ENCODE measurements at regions not wholly inside any gene's neighbourhood (a gene's known extent, or its start where the extent isn't known, plus 50 kb on each side); places are given as distances from the start of the nearest gene placed in this dataset.
"Not testable (repeated sequence)": the region's sequence is repeated elsewhere in the genome, so short reads cannot be mapped to it uniquely, and the experiment has no call there.

DNA sequence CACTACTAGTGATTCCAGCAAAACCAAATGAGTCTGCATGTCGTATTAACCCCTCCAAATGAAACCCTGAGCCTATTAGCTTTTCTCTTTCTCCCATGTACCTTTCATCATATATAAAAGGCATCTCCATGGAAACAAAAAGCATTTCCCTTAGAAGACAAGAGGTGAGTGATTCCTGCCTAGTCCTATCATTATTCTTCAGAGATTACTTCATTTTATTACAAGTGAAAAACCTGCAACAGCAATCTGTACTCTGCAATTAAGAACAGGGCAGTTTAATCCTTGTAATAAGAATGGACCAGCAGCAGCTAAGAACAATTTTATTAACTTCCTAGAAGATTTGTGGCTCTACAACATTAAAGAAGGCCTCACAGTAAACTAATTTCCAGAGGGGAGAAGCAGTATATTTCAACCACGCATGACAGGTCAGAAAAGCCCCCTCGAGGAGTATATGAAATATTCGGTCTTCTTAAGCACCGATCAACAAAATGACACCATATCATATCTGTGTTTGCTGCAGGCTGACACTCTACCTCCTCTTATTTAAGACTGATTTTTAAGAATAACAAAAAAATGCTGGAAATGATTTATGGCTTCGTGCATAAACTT lies 132.3 kb upstream of the TFPI start:
- DNase-seq: no peak

DNA sequence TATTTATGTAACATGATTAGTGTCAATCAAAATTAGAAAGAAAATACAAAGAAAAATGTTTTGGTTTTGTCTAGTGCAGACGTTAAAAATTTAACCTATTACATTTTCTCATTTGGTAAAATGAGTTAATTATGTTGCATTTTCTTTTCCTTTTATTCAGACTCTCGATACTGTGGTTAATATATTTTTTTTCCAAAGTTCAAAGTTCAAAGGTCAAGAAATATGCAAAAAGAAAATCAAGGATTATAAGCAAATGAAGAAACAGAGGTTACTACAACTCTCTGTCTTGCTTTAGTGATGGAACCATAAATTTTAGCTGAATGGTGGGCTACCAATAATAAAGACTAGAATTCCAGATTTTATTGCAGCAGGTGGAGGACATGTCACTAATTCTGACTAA lies 133.3 kb upstream of the TFPI start:
- DNase-seq: no peak

DNA sequence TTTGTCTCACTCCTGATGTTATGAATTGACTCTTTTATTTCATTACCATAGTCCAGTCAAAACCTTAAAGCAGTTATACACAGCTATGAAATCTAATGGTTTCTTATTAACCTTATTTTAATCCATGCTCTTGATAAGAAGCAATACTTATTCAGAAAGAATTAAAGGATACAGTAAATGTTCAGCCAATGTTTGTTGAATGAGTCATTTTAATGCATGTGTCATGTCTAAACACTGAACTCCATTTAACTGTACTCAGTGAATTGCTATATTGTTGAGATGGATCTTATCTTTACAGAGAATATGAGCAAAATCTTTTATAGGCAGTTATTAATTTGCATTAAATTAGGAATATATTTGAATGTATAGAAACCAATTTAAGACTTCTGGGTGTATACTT lies 135.1 kb upstream of the TFPI start:
- peak; percentile 39 for DNase-seq

DNA sequence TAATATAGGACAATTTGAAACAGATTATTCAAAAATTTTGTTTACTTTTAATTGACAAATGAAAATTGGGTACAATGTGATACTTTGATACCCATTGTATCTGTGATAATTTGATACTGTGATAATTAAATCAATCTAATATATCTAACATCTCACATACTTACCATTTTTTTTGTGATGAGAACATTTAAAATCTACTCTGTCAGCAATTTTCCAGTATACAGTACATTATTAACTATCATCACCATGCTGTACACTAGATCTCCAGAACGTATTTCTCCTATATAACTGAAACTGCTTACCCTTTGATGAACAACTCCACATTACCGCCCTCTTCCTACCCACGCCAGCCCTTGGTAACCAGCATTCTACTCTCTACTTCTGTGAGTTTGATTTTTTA lies 139.7 kb upstream of the TFPI start:
- no peak for DNase-seq

DNA sequence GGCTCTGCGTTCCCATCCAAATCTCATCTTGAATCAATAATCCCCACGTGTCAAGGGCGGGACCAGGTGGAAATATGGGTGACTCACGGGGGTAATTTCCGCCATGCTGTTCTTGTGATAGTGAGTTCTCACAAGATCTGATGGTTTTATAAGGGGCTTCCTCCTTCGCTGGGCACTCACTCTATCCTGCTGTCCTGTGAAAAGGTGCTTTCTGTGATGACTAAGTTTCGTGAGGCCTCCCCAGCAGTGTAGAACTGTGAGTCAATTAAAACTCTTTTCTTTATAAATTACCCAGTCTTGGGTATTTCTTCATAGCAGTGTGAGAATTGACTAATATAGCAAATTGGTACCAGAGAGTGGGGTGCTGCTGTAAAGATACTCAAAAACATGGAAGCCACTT lies 142.4 kb upstream of the TFPI start:
- not testable (repeated sequence) for DNase-seq

DNA sequence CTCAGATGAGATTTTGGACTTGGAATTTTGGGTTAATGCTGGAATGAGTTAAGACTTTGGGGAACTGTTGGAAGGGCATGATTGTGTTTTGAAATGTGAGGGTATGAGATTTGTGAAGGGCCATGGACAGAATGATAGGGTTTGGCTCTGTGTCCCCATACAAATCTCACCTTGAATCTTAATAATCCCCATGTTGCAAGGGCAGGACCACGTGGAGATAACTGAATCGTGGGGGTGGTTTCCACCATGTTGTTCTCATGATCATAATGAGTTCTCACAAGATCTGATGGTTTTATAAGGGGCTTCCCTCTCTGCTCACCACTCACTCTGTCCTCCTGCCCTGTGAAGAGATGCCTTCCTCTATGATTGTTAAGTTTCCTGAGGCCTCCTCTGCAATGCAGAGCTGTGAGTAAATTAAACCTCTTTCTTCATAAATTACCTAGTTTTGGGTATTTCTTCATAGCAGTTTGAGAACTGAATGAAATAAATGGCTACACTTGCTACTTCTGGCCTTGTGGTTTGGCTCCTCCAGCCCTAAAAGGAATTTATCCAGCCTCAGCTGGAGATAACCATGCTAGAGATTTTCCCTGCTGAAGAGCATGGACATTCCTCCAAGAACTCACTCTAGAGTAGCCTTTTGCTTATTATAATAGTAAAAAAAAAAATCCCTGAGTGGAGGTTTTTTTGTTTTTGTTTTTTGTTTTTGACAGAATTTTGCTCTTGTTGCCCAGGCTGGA lies 144.3 kb upstream of the TFPI start:
- no peak for DNase-seq

DNA sequence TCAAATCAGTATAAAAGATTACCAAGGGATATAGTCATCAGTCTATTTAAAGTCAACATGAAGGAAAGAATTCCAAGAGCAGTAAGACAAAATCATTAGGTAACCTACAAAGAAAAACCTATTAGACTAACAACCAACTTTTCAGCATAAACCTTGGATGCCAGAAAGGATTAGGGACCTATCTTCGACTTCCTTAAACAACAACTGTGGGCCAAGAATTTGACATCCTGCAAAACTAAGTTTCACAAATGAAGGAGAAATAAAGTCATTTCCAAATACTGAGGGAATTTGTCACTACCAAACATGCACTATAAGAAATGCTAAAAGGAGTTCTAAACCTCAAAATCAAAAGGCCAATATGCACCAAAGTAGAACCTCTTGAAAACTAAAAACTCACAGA lies 147.9 kb upstream of the TFPI start:
- no peak for DNase-seq

DNA sequence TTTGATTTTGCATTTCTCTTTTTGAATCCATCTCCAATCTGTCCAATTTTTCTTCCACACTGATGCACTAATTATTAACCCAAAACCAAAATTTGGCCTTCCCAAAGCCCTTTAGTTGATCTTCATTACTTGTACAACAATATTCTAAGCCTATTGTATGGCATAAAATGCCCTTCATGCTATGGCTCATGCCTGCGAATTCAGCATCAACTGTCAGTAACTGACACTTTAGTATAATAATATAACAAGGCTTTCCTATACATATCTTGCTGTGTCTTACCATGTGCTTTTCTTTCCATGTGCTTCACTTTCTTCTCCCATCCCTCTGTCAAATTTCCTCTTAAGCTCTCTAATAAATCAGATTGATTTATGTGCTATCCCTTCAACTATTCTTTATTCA lies 154.0 kb upstream of the TFPI start:
- no peak for DNase-seq

DNA sequence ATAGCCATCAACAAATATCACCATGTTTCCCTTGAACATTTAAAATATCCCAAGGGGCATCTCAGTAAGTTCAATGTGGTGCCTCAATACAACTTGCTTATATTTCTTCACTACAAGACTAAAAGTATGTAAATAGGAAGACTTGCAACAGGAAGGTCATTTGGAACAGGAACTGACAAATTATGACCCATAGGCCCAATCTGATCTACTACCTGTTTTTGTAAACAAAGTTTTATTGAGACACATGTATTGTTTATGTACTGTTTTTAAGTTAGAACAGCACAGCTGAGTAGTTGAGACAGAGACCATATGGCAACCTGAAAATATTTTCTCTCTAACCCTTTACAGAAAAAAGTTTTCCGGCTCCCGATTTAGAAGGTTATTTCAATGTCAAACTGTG lies 154.8 kb upstream of the TFPI start:
- peak; percentile 6 for DNase-seq

DNA sequence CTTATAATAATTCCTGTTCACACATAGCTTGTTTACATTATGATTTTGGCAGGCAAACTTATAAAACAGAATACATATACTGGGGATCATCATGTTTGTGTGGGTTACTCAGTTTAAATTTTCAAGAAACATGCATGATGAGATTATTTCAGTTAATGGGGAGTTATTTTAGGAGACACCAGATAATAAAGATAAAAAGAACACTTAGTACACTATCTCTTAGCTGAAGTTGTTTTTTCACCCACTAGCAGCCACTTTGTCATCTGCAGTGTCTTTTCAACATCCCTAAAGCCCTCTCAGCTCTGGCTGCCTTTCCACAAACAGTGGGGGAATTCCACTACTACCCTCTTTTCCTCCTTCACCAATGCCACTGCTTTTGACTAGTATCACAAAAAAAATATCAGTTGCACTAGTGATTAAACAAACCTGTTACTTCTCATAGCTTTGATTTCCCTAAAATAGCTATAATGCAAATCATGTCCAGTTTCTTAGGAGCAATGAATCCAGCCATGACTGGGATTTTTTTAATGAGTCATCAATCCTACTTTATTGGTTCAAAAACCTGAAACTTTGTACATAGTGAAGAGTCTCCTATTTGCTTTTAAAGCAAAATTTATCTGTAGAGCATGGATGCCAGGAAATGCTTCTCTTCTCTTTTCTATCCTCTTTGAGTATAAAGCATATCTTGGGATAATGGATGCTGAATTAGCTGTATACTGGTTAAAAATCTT lies 156.7 kb upstream of the TFPI start:
- DNase-seq: no peak

DNA sequence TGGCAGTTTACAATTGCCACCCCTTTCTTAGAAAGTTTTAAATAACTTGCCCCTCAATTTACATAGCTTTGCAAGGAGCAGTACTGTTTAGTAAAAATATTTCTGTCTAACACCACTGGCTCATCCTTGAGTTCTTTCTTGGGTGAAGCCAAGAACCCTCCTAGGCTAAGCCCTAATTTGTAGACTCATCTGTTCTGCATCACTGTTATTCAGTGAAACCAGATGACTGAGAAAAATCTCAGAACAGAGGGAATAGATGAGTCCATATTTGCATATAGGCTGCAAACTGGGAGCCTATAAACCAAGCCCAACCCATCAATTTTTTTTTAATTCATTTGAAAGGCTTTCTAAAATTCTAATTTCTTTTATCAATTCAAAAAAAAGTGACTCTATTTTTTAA lies 161.4 kb upstream of the TFPI start:
- DNase-seq: no peak

DNA sequence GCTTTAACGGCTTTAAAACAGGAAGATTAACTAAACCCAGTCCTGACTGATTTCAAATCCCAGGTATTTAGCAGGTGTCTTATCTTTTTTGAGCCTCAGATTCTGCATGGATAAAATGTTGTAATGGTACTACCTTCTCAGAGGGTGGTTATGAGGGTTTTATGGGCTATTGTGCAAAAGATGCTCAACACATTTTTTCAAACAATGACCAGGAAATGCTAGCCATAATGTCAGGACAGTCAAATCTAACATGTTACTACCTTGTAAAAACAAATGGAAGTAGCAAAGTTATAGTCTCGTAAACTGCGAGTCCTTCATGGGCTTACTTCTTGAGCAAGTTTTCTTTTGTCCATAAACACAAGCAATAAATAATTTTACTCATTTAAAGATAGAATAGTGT lies 162.1 kb upstream of the TFPI start:
- DNase-seq: peak; percentile 2

DNA sequence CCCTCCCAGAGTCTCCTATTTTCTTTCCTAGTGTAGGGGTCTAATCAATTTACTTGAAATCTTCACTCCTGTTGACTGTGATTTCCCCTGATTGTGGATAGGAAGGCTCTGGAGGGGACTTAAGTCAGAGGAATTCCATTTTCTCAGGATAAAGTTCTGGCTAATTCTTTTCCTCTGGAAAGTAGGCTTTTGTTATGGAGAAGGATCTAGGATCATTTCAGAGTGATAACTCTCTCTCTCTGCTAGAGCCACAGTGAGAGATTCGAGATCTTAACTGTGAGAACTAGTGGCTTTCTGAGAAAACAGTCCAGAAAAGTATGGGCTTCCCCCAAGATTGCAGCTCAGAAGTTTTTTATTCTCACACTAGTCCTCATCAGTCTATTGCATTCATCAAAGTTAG lies 163.9 kb upstream of the TFPI start:
- no peak for DNase-seq

DNA sequence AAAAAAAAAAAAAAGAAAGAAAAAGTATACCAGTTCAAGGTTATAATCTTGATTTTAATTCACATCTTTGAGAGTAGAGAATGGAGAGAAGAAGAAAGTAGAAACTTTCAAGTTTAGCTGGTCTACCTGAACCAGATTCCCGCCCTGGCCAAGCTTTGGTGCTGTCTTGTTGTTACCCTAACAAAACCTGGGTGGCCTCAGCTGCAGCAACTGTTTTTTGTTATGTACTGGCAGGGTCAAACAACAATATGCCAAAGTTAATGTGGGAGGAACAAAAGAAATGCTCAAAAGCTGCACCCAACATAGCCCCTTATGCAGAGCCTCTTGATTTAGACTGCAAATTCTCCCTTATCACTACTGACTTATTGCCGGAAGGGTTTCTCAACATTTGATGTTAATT lies 165.3 kb upstream of the TFPI start:
- no peak for DNase-seq

DNA sequence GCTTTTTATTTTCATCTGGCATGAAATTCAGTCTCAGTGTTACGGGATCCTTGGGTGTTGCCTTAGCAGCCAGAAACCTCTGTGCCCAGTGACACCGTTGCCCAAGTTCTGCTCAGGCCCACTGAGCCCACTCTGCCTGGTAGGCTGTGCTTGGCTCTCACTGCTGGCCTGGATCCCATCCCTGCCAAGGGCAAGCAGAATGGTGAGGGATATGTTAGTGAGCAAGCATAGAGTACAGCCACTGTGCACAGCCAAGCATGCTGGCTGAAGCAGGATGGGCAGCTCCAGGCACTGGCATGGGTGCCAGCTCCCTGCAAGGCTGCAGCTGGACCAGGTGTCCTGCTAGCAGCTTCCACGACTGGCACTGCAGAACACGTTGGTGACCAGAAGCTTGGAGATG lies 194.7 kb upstream of the TFPI start:
- DNase-seq: no peak

DNA sequence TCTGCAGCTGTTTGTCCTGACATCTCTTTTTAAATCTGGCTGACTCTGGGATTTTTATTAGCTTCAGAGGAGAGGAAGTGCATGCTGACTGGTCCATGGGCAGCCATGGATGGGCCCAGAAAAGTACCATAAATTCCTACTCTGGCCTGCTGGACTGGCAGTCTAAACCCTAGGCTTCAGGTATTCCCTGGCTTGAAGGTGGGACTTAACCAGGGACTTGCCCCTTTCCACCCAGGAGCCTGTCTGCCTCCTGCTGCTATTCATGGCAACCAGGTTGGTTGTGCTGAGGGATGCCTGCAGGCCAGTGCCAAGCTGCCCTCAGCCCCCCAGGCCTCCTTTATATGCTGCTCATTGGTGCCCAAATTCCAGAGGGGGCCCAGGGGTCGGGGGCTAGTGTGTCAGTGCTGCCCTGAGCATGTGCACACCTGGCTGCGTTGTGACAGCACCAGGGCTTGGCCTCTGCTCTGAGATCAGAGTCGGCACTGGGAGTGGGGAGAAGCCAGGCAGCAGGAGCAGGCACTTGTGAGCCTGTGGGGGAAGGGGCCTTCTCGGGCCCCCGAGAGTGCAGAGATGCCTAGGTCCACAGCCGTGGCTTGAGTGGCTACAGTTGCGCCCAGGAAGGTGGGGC lies 195.7 kb upstream of the TFPI start:
- no peak for DNase-seq

DNA sequence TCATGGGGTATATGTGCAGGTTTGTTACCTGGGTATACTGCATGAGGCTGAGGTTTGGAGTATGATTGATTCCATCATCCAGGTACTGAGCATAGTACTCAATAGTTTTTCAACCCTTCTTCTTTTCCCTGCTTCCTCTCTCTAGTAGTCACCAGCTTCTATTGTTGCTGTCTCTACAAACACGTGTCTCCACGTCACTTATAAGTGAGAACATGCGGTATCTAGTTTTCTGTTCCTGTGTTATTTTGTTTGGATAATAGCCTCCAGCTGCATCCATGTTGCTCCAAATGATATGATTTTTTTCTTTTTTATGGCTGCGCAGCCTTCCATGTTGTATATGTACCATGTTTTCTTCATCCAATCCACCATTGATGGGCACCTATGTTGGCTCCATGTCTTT lies 214.8 kb upstream of the TFPI start:
- DNase-seq: no peak

DNA sequence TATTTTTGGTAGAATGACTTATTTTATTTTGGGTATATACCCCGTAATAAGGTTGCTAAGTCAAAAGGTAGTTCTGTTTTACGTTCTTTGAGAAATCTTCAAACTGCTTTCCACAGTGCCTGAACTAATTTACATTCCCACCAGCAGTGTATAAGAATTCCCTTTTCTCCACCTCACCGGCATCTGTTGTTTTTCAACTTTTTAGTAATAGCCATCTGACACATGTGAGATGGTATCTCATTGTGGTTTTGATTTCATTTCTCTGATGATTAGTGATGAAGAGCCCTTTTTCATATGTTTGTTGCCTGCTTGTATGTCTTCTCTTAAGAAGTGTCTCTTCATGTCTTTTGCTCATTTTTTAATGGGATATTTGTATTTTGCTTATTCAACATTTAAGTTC lies 215.2 kb upstream of the TFPI start:
- no peak for DNase-seq

DNA sequence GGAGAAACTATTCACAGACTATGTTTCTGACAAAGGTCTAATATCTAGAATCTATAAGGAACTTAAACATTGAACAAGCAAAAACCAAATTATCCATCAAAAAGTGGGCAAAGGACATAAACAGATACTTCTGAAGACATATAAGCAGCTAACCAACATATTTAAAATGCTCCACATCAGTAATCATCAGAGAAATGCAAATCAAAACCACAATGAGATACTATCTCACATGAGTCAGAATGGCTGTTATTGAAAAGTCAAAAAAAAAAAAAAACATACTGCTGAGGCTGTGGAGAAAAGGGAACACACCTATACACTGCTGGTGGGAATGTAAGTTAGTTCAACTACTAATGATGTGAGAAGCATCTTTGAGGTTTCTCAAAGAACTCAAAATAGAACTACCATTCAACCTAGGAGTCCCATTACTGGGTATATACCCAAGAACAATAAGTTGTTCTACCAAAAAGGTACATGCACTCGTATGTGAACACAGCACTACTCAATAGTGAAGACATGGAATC lies 220.4 kb upstream of the TFPI start:
- no peak for DNase-seq

DNA sequence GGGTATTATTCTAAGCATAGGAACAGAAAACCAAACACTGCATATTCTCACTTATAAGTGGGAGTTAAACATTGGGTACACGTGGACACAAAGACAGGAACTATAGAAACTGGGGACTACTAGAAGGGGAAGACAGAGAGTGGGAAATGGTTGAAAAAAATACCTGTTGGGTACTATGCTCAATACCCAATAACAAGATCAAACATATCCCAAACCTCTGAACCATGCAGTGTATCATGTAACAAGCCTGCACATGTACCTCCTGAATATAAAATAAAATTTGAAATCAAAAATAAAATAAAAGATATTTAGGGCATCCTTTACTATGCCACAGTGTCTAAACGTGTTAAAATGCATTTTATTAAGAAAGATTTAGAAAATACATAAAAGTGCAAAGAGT lies 221.0 kb upstream of the TFPI start:
- DNase-seq: no peak

DNA sequence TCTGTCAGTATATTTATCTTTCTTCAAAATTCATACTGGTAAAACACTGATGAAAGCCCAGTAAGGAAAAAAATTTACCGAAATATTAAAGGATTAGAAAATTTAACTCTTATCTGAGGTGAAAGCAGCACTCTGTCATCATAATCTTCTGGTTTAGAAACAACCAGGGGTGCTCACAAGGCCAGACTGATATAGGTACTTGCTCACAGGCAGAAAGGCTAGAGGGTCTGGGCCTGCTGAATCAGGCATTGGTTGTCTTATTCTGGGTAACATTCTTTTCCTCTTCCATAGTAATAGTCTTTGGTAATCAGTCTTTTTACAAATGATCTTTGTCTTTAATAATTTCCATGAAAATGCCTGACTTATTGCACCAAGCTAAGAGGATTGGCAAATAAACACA lies 221.4 kb upstream of the TFPI start:
- no peak for DNase-seq

DNA sequence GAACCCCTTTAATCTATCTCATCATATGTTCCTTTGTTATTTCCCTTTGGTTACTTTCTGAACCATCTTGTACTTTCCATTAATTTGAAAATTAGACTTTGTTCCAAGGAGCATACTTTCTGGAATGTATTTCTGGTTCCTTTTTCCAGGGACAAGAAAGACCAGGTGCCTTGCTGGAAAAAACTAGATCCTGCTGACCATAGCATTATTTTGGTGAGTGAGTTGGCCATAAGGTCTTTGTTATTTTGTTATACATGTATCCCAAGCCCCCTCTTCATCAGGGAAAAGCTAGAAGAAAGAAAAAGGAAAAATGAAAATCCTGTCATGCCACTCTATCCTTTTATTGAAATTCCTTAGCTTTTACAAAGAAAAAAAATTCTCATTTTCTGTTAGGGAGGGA lies 228.1 kb upstream of the TFPI start:
- no peak for DNase-seq

DNA sequence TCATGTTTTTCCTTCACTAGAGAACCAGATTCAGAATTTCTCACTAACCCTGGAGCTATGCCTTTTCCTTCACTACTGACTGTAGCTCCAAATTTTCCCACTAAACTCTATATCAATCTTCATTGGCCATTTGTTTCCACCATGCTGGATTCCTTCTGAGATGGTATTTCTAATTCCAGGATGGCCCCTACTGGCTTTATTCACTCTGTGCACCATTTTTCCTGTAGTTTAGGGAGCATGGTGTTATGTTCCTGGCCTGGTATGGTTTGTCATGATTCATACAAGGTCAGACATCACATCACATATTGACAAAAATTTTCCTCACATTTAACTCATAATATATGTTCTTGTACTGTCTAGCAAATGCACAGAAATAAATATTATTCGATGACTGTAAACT lies 229.2 kb upstream of the TFPI start:
- peak; percentile 1 for DNase-seq

DNA sequence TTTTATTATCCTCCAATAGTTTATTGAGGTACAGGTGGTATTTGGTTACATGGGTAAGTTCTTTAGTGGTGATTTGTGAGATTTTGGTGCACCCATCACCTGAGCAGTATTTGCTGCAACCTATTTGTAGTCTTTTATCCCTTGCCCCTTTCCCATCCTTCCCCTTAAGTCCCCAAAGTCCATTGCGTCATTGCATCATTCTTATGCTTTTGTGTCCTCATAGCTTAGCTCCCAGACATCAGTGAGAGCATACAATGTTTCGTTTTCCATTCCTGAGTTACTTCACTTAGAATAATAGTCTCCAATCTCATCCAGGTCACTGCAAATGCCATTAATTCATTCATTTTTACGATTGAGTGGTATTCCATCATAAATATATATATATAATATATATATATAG lies 229.9 kb upstream of the TFPI start:
- not testable (repeated sequence) for DNase-seq

Measured in dermis blood vessel endothelial cell (primary cell).